GM23248 (cell line): ENCODE measurements at regions not wholly inside any gene's neighbourhood (a gene's known extent, or its start where the extent isn't known, plus 50 kb on each side); places are given as distances from the start of the nearest gene placed in this dataset.

ENCODE experiments used
- EZH2 ChIP-seq: fragments of 200-600 bp; sonication (generic); IDR thresholded peaks from 2 replicates; pipeline ENCODE4 v1.6.1; 2018; ENCODE audit warnings: antibody characterized with exemption, mild to moderate bottlenecking; ENCODE audit not compliant: insufficient read depth, poor library complexity, severe bottlenecking
- EZH2phosphoT487 ChIP-seq: fragments of 200-600 bp; sonication (generic); IDR thresholded peaks from 2 replicates; pipeline ENCODE4 v1.6.1; 2018; ENCODE audit warnings: antibody characterized with exemption, moderate library complexity, mild to moderate bottlenecking, low read depth; ENCODE audit not compliant: insufficient read depth

- TF ChIP-seq EZH2 (no peak), EZH2phosphoT487 (no peak)
Observed at GRCh38 chr3:30078736-30079135, 527.7 kb upstream of the TGFBR2 start.
